Hepatocyte (in vitro differentiated cells): ENCODE measurements at regions not wholly inside any gene's neighbourhood (a gene's known extent, or its start where the extent isn't known, plus 50 kb on each side); places are given as distances from the start of the nearest gene placed in this dataset.

Source experiments
- DNase-seq: peaks from one replicate; pipeline ENCODE4 v3.0.0-alpha.2; 2016; ENCODE audit warnings: low spot score
- H2AFZ ChIP-seq: fragments of 200-600 bp; sonication (generic); 2 replicates; pipeline ENCODE4 v1.6.0; 2016; ENCODE audit warnings: antibody characterized with exemption, mild to moderate bottlenecking
- H3K27ac ChIP-seq: fragments of 200-600 bp; sonication (generic); 2 replicates; pipeline ENCODE4 v1.5.1; 2016; ENCODE audit warnings: mild to moderate bottlenecking
- H3K27me3 ChIP-seq: fragments of 200-600 bp; sonication (generic); 2 replicates; pipeline ENCODE4 v1.6.1; 2016
- H3K36me3 ChIP-seq: fragments of 200-600 bp; sonication (generic); replicated peaks from 2 replicates; pipeline ENCODE4 v1.5.1; 2016; ENCODE audit warnings: low read depth; ENCODE audit not compliant: insufficient read depth
- H3K4me1 ChIP-seq: fragments of 200-600 bp; sonication (generic); 2 replicates; pipeline ENCODE4 v1.5.1; 2016; ENCODE audit warnings: mild to moderate bottlenecking, moderate library complexity; ENCODE audit not compliant: insufficient read depth
- H3K4me2 ChIP-seq: fragments of 200-600 bp; sonication (generic); 2 replicates; pipeline ENCODE4 v1.6.0; 2016
- H3K4me3 ChIP-seq: fragments of 200-600 bp; sonication (generic); 2 replicates; pipeline ENCODE4 v1.5.1; 2016; ENCODE audit warnings: mild to moderate bottlenecking
- H3K79me2 ChIP-seq: fragments of 200-600 bp; sonication (generic); 2 replicates; pipeline ENCODE4 v1.6.0; 2017; ENCODE audit warnings: mild to moderate bottlenecking
- H3K9me2 ChIP-seq: fragments of 200-600 bp; sonication (generic); replicated peaks from 2 replicates; pipeline ENCODE4 v1.6.0; 2017; ENCODE audit warnings: mild to moderate bottlenecking; ENCODE audit not compliant: insufficient read depth
- H3K9me3 ChIP-seq: fragments of 200-600 bp; sonication (generic); 2 replicates; pipeline ENCODE4 v1.5.1; 2016; ENCODE audit warnings: low read depth, mild to moderate bottlenecking
- H4K20me1 ChIP-seq: fragments of 200-600 bp; sonication (generic); 2 replicates; pipeline ENCODE4 v1.6.0; 2016; ENCODE audit warnings: mild to moderate bottlenecking; ENCODE audit not compliant: insufficient read depth, poor library complexity, severe bottlenecking
- CTCF ChIP-seq: fragments of 200-600 bp; sonication (generic); IDR thresholded peaks from 2 replicates; pipeline ENCODE4 v1.5.1; 2016; ENCODE audit warnings: antibody characterized with exemption, mild to moderate bottlenecking; ENCODE audit not compliant: poor library complexity
- EZH2 ChIP-seq: fragments of 200-600 bp; sonication (generic); IDR thresholded peaks from 2 replicates; pipeline ENCODE4 v1.6.1; 2016; ENCODE audit warnings: antibody characterized with exemption, mild to moderate bottlenecking, borderline replicate concordance
- EZH2phosphoT487 ChIP-seq: fragments of 200-600 bp; sonication (generic); IDR thresholded peaks from one replicate; pipeline ENCODE4 v1.6.1; 2018; ENCODE audit warnings: antibody characterized with exemption, mild to moderate bottlenecking, low read depth, moderate library complexity; ENCODE audit not compliant: unreplicated experiment, severe bottlenecking
- WGBS: methylation state at CpG from one replicate; pipeline ENCODE4 v1.1.6; 2016; ENCODE audit warnings: low lambda C conversion rate; ENCODE audit errors: missing lambda C conversion rate; 5-methylcytosine and 5-hydroxymethylcytosine counted together

- no peak for TF ChIP-seq EZH2phosphoT487
- TF ChIP-seq CTCF, result no peak
- no peak for TF ChIP-seq EZH2
- no peaks in the 10 kb centered on the region for H3K79me2 ChIP-seq
- no peaks in the 10 kb centered on the region for H3K9me3 ChIP-seq
- WGBS, result 71% methylated on average over 9 of the region's 9 CpGs
- no peak overlapping the region for H3K27ac ChIP-seq
- no peaks in the 10 kb centered on the region for H3K36me3 ChIP-seq
- H3K9me2 ChIP-seq, result no peaks in the 10 kb centered on the region
- no peak overlapping the region for H3K4me2 ChIP-seq
- H4K20me1 ChIP-seq, result no peaks in the 10 kb centered on the region
- DNase-seq, result no peak
- H3K4me1 ChIP-seq, result no peaks in the 10 kb centered on the region
- no peak overlapping the region for H2AFZ ChIP-seq
- H3K27me3 ChIP-seq, result no peaks in the 10 kb centered on the region
- H3K4me3 ChIP-seq, result no peak overlapping the region
These were observed 1476.1 kb upstream of the TENM3 start for GRCh38 chr4:180766944-180767729.

GRCh38 chr4:180768610-180769009, 1474.6 kb upstream of the TENM3 start:
- H3K4me3 ChIP-seq, result no peak overlapping the region
- no peaks in the 10 kb centered on the region for H3K9me3 ChIP-seq
- no peaks in the 10 kb centered on the region for H4K20me1 ChIP-seq
- TF ChIP-seq CTCF (no peak), EZH2 (no peak), EZH2phosphoT487 (no peak)
- DNase-seq, result no peak
- H3K9me2 ChIP-seq, result no peaks in the 10 kb centered on the region
- no peak overlapping the region for H2AFZ ChIP-seq
- H3K4me1 ChIP-seq, result no peaks in the 10 kb centered on the region
- H3K36me3 ChIP-seq, result no peaks in the 10 kb centered on the region
- no peak overlapping the region for H3K27ac ChIP-seq
- H3K4me2 ChIP-seq, result no peak overlapping the region
- WGBS, result 89% methylated on average over 3 of the region's 3 CpGs
- H3K79me2 ChIP-seq, result no peaks in the 10 kb centered on the region
- no peaks in the 10 kb centered on the region for H3K27me3 ChIP-seq

GRCh38 chr4:180769791-180770190, 1473.4 kb upstream of the TENM3 start:
- Histone ChIP-seq H4K20me1 (no peaks in the 10 kb centered on the region), H3K4me2 (no peak overlapping the region), H3K36me3 (no peaks in the 10 kb centered on the region), H3K27ac (no peak overlapping the region), H3K4me1 (no peaks in the 10 kb centered on the region), H3K4me3 (no peak overlapping the region), H3K9me3 (no peaks in the 10 kb centered on the region), H2AFZ (no peak overlapping the region), H3K27me3 (no peaks in the 10 kb centered on the region), H3K79me2 (no peaks in the 10 kb centered on the region), H3K9me2 (no peaks in the 10 kb centered on the region)
- TF ChIP-seq EZH2 (no peak), EZH2phosphoT487 (no peak), CTCF (no peak)
- DNase-seq, result no peak
- WGBS, result 85% methylated on average over 3 of the region's 3 CpGs
